SK-N-SH (cell line): ENCODE measurements at regions not wholly inside any gene's neighbourhood (a gene's known extent, or its start where the extent isn't known, plus 50 kb on each side); places are given as distances from the start of the nearest gene placed in this dataset.
"Not testable (repeated sequence)": the region's sequence is repeated elsewhere in the genome, so short reads cannot be mapped to it uniquely, and the experiment has no call there.

Experiments used
- CTCF ChIA-PET: fragments of 300-600, 350-600 bp; formaldehyde crosslinking; extraction: SDS; loops from one replicate; lab custom pipeline; 2021; lab: Yijun Ruan, JAX
- POLR2A ChIA-PET: fragments of 350-600 bp; sonication (Branson Sonifier 250); formaldehyde crosslinking; extraction: SDS; loops from one replicate; lab custom pipeline; 2020; ENCODE audit warnings: antibody characterized with exemption, inconsistent platforms; lab: Yijun Ruan, JAX
- DNase-seq: peaks from one replicate; pipeline ENCODE4 v3.0.0; 2012
- H2AFZ ChIP-seq: fragments of 200-600 bp; sonication (generic); 2 replicates; pipeline ENCODE4 v1.8.1; 2016; ENCODE audit warnings: antibody characterized with exemption, mild to moderate bottlenecking, low read depth
- H3F3A ChIP-seq: fragments of 200-600 bp; sonication (generic); replicated peaks from 2 replicates; pipeline ENCODE3; 2016; ENCODE audit warnings: antibody characterized with exemption, mild to moderate bottlenecking; ENCODE audit not compliant: insufficient read depth
- H3K27ac ChIP-seq, 2 experiments: fragments of 200-500 bp in 1 of 2; fragments of 200-600 bp in 1 of 2; sonication (Bioruptor generic) in 1 of 2; sonication (generic), shearing (Covaris generic) in 1 of 2; 2 replicates each; pipeline versions ENCODE4 v1.5.1 to v1.6.1; 2014 to 2016; ENCODE audit warnings: low read depth in 2 of 2, inconsistent platforms in 1 of 2, low read length in 1 of 2, mild to moderate bottlenecking in 1 of 2, mixed read lengths in 1 of 2
- H3K27me3 ChIP-seq: fragments of 200-600 bp; sonication (generic), shearing (Covaris generic); 2 replicates; pipeline ENCODE4 v1.6.1; 2016; ENCODE audit warnings: mixed run types; ENCODE audit not compliant: insufficient read depth
- H3K36me3 ChIP-seq, 2 experiments: fragments of 200-500 bp in 1 of 2; fragments of 200-600 bp in 1 of 2; sonication (Bioruptor generic) in 1 of 2; sonication (generic) in 1 of 2; replicated peaks in 1 of 2; 2 replicates each; pipeline versions ENCODE3 to v1.5.1; 2014 to 2016; ENCODE audit warnings: low read length in 1 of 2, mild to moderate bottlenecking in 1 of 2; ENCODE audit not compliant: insufficient read depth in 2 of 2, control insufficient read depth in 1 of 2
- H3K4me1 ChIP-seq, 2 experiments: fragments of 200-500 bp in 1 of 2; fragments of 200-600 bp in 1 of 2; sonication (Bioruptor generic) in 1 of 2; sonication (generic), shearing (Covaris generic) in 1 of 2; 2 replicates each; pipeline versions ENCODE4 v1.5.1 to v1.6.1; 2014 to 2016; ENCODE audit warnings: low read depth in 1 of 2, low read length in 1 of 2, mixed run types in 1 of 2; ENCODE audit not compliant: insufficient read depth in 2 of 2, control insufficient read depth in 1 of 2
- H3K4me2 ChIP-seq: fragments of 200-600 bp; sonication (generic), shearing (Covaris generic); 2 replicates; pipeline ENCODE4 v1.6.1; 2017; ENCODE audit warnings: mixed run types
- H3K4me3 ChIP-seq, 2 experiments: fragments of 200-500 bp in 1 of 2; fragments of 200-600 bp in 1 of 2; sonication (Bioruptor generic) in 1 of 2; sonication (generic), shearing (Covaris generic) in 1 of 2; 2 replicates each; pipeline versions ENCODE4 v1.5.1 to v1.8.1; 2014 to 2016; ENCODE audit warnings: low read depth in 2 of 2, inconsistent platforms in 1 of 2, low read length in 1 of 2, mild to moderate bottlenecking in 1 of 2, mixed read lengths in 1 of 2, moderate library complexity in 1 of 2
- H3K79me2 ChIP-seq: fragments of 200-600 bp; sonication (generic); 2 replicates; pipeline ENCODE4 v1.8.1; 2017; ENCODE audit warnings: mild to moderate bottlenecking; ENCODE audit not compliant: insufficient read depth
- H3K9ac ChIP-seq: fragments of 200-600 bp; sonication (generic); 2 replicates; pipeline ENCODE4 v1.6.1; 2017; ENCODE audit warnings: mixed run types
- H3K9me2 ChIP-seq: fragments of 200-600 bp; sonication (generic); 2 replicates; pipeline ENCODE4 v1.6.1; 2017; ENCODE audit warnings: mixed run types
- H3K9me3 ChIP-seq: fragments of 200-600 bp; sonication (generic); 2 replicates; pipeline ENCODE4 v1.6.1; 2017; ENCODE audit warnings: mixed run types, mild to moderate bottlenecking, moderate library complexity
- H4K20me1 ChIP-seq: fragments of 200-600 bp; sonication (generic); 2 replicates; pipeline ENCODE4 v1.6.1; 2017; ENCODE audit warnings: mild to moderate bottlenecking, mixed run types; ENCODE audit not compliant: insufficient read depth
- CTCF ChIP-seq: fragments of 200-600 bp; sonication (generic); IDR thresholded peaks from 2 replicates; pipeline ENCODE4 v1.6.1; 2017; ENCODE audit warnings: antibody characterized with exemption, mild to moderate bottlenecking, moderate library complexity
- ELF1 ChIP-seq: IDR thresholded peaks from 2 replicates; pipeline ENCODE4 v1.4.0; 2012
- GABPA ChIP-seq: IDR thresholded peaks from 2 replicates; pipeline ENCODE4 v1.4.0; 2012; ENCODE audit warnings: low read depth, mild to moderate bottlenecking
- GATA2 ChIP-seq: sonication (generic); formaldehyde crosslinking; IDR thresholded peaks from 2 replicates; pipeline ENCODE4 v1.5.0; 2020; ENCODE audit warnings: mild to moderate bottlenecking, missing genetic modification reagents
- MEF2A ChIP-seq: IDR thresholded peaks from 2 replicates; pipeline ENCODE4 v1.4.0; 2012; ENCODE audit warnings: low read depth, borderline replicate concordance
- NFIC ChIP-seq: IDR thresholded peaks from 2 replicates; pipeline ENCODE4 v1.4.0; 2012; ENCODE audit warnings: borderline replicate concordance
- REST ChIP-seq: IDR thresholded peaks from 2 replicates; pipeline ENCODE4 v1.6.1; 2012; ENCODE audit warnings: mild to moderate bottlenecking, low read depth, low read length, moderate library complexity
- SIN3A ChIP-seq: IDR thresholded peaks from 2 replicates; pipeline ENCODE4 v1.6.1; 2012; ENCODE audit warnings: low read depth, mild to moderate bottlenecking, low read length, moderate library complexity, borderline replicate concordance
- USF2 ChIP-seq: fragments of 150-350 bp; IDR thresholded peaks from 2 replicates; pipeline ENCODE4 v1.6.1; 2017; ENCODE audit warnings: antibody characterized with exemption, low read length, low read depth, borderline replicate concordance
- WGBS: methylation state at CpG from one replicate; pipeline ENCODE4 v1.1.6; 2017; ENCODE audit warnings: low lambda C conversion rate; 5-methylcytosine and 5-hydroxymethylcytosine counted together

- no peaks in the 10 kb centered on the region for H4K20me1 ChIP-seq
- no peaks in the 10 kb centered on the region for H3K9me2 ChIP-seq
- no peak for DNase-seq
- POLR2A ChIA-PET: no interaction called here
- H3K9ac ChIP-seq: no peak overlapping the region
- TF ChIP-seq GABPA (no peak), NFIC (no peak), MEF2A (no peak), SIN3A (no peak), USF2 (no peak)
- no peak overlapping the region for H3K4me3 ChIP-seq
- no peaks in the 10 kb centered on the region for H3K9me3 ChIP-seq
- no peak overlapping the region for H2AFZ ChIP-seq
- no peak overlapping the region; the same call in 1 of the 2 replicates for H3K4me2 ChIP-seq
- CTCF ChIA-PET: interaction anchor here (0.8 to 1.9 kb wide), 3 partner anchors 9 to 73 kb away, joined by 3 to 5 read pairs (median 3); no protein-coding TSS in a partner anchor
- H3K79me2 ChIP-seq: no peaks in the 10 kb centered on the region
- 88% methylated on average over 15 of the region's 15 CpGs for WGBS
- H3K27me3 ChIP-seq: no peaks in the 10 kb centered on the region
- H3K36me3 ChIP-seq: no peaks in the 10 kb centered on the region
- no peak overlapping the region for H3K27ac ChIP-seq
- H3F3A ChIP-seq: no peaks in the 10 kb centered on the region
- H3K4me1 ChIP-seq: peaks cover 0 to 33% of the 10 kb centered on the region in 2 experiments; a peak in 1 of 4 replicates
These were observed 131.0 kb upstream of the NCOR2 start for GRCh38 chr12:124698211-124698997.

GRCh38 chr12:124697722-124698121, 130.3 kb upstream of the NCOR2 start:
- H3K36me3 ChIP-seq, POLR2A ChIA-PET, H3K9me3 ChIP-seq, H3K27me3 ChIP-seq, H3K9me2 ChIP-seq, H3K27ac ChIP-seq, H2AFZ ChIP-seq, H3F3A ChIP-seq, H3K9ac ChIP-seq, H3K4me3 ChIP-seq, H3K79me2 ChIP-seq, H4K20me1 ChIP-seq, DNase-seq, H3K4me2 ChIP-seq: not testable (repeated sequence)
- 79% methylated on average over 10 of the region's 11 CpGs for WGBS
- peaks cover 0 to 33% of the 10 kb centered on the region in 2 experiments; a peak in 1 of 4 replicates for H3K4me1 ChIP-seq
- CTCF ChIA-PET: interaction anchor here (0.9 to 1.9 kb wide), 2 partner anchors 11 to 53 kb away, joined by 5 read pairs; no protein-coding TSS in a partner anchor

GRCh38 chr12:124696693-124697476, 129.5 kb upstream of the NCOR2 start:
- no peaks in the 10 kb centered on the region for H3K9me3 ChIP-seq
- TF ChIP-seq ELF1 (no peak), GATA2 (CRISPR knock-in tag) (0 out of 2 replicates have a peak, but pooled peaks have one; percentile 7), REST (no peak), CTCF (no peak)
- H3K36me3 ChIP-seq: no peaks in the 10 kb centered on the region
- H3K4me1 ChIP-seq: peaks cover 0 to 33% of the 10 kb centered on the region in 2 experiments; a peak in 1 of 4 replicates
- ChIA-PET CTCF (interaction anchor here (0.9 to 1.9 kb wide), 2 partner anchors 11 to 54 kb away, joined by 5 read pairs; no protein-coding TSS in a partner anchor), POLR2A (no interaction called here)
- WGBS: 66% methylated on average over 3 of the region's 3 CpGs
- no peak overlapping the region for H3K4me3 ChIP-seq
- no peak overlapping the region for H3K4me2 ChIP-seq
- H4K20me1 ChIP-seq: no peaks in the 10 kb centered on the region
- H3K79me2 ChIP-seq: no peaks in the 10 kb centered on the region
- H3K9me2 ChIP-seq: no peaks in the 10 kb centered on the region
- no peak for DNase-seq
- H2AFZ ChIP-seq: no peak overlapping the region
- H3F3A ChIP-seq: no peaks in the 10 kb centered on the region
- H3K27me3 ChIP-seq: no peaks in the 10 kb centered on the region
- peak overlapping the region in 1 of 2 experiments; percentile 18; a peak in 1 of 4 replicates for H3K27ac ChIP-seq
- no peak overlapping the region for H3K9ac ChIP-seq
